NOMO-1 treated with dmso at 0.1 percent for 144 hours (cell line): ENCODE measurements at regions not wholly inside any gene's neighbourhood (a gene's known extent, or its start where the extent isn't known, plus 50 kb on each side); places are given as distances from the start of the nearest gene placed in this dataset.

Experiments used
- DNase-seq: peaks from one replicate; lab custom pipeline; 2025; ENCODE audit not compliant: unreplicated experiment; lab: John Stamatoyannopoulos, UW

DNA sequence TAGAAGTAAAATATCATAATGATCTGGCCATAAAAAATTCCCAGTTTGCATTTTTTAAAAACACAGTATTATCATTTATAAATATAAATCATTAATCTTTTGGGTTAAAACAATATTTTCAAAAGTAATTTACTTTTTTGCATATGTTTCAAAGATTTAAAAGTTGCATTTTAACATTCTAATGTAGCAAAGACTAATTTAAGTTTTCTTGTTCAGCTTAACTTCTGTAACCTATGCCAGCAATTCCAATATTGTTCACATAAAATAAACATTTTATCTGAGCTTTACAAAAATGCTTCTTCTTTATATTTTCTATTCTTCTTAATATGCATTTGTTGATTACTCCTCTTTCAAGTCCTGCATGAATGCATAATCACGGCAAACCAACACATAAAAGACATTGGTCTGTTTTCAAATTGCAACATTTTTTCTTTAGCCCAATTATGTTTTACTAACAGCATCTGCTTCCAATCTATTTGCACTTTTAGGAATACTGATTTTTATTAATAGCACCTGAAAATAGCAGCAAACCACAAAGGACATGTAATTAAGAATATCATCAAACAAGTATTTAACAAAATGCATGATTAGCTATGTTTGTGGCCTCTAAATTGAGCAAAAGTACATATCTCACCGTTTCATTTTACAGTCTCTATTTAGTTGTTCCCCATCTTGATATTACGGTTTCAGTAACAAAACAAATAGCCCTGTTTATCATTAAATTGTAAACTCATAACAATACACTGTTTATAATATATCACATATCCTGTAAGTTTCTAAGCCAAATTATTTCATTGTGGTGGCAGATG is 286.9 kb upstream of the NFE2L3 start:
- DNase-seq = no peak

GRCh38 chr7:25868509-25868908 is 283.5 kb upstream of the NFE2L3 start:
- no peak for DNase-seq

GRCh38 chr7:25870574-25870973 is 281.4 kb upstream of the NFE2L3 start:
- no peak for DNase-seq

GRCh38 chr7:25876092-25876491 is 275.9 kb upstream of the NFE2L3 start:
- DNase-seq = no peak

DNA sequence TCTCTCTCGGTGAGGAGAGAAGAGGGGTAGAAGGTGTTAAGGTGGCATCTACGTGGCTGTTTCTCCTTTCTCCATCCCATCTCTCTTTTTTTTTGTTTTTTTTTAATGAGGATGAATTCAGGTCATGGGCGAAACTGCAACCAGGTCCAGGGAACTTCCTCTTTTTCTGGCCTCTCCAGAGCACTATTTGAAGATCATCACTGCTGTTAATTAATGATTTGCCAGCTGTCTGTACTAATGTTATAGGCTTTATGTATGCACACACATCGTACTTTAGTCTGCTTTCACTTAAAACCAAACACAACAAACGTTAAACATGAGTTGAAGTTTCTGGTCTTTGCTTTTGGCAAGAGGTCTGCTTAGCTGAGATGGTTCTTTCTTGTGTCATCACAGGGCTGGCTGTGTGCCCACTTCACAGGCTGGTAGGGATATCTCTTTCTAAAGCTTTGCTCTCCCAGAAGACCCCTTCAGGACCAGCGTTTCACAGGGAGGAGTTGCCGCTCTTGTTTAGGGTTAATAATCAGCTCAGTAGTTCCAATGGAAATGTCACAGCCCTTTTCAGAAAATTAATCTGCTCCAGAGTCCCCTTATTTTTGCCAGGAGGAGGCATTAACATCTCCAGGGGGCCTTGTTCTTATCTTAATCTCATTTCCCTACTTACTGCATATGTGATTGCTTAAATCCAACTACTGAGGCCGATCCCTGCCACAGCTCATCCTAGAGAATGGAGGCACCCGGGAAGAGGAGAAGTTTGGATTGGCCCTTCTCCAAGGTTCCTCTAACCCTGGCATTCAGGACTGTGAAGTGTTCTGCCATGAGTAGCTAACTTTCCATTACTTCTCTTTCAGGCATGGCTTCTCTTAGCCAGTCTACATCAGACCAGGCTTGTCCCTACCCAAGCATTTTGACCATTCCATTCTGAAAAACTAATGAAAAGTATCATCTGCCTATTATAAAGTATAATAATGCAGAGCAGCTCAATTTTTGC is 273.9 kb upstream of the NFE2L3 start:
- peak; percentile 16 for DNase-seq

- DNase-seq = no peak
Observed at GRCh38 chr7:25879799-25880198, 272.2 kb upstream of the NFE2L3 start.

DNA sequence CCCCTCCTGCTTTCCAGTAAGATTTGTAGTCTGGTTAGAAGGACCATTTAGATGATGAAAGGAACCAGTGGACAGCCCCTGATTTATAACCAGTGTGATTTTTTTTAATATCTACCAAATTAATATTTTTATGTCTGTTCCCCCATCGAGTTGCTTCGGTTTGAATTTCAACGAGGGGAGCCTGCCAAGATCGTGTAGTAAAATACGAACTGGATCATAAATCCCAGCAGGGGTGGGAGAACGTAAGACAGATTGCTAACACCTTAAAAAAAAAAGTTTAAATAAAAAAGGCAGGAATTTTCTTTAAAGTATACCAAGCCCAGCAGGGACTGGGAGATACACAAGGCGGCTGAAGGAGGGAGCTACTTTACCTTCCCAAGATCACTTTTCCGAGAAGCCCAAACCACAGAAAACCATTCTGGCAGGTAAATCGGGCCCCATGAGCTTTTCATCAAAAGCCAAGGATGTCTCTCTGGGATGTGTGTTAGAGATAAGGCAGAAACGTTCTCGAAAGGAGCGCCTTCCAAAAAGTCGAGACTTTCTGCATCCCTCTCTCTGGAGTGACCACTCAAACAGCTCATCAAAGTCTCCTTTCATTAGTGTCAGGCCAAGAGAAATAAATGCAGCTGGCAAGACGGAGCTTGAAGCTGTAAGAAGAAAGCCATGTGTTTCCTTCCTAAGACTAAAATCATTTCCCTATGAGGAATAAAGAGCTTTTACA is 270.5 kb upstream of the NFE2L3 start:
- no peak for DNase-seq

GRCh38 chr7:25882151-25882773 is 269.7 kb upstream of the NFE2L3 start:
- DNase-seq = no peak

DNA sequence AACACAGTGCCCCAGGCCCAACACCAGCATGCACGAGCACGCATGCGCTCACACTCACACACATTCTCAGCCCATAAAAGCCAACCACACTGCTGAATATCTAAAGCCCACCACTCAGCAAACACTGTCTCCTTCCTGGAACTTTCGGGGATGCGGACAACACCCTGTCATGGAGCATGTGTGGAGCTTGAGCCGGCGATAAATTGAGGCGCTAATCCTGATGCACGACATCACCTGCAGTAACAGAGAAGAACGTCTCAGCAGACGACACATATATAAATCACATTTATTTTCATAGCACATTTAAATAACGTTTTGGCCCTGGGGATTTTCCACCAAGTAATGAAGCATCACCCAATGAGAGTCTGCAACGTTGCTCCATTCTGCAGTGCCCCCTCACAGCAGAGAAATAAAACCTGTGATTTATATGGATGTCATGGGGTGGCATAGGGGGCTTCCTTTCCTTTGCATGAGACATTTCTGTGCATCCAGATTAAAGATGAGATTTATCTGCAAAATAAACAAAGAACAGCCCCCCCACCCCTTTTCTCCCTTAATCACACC is 267.7 kb upstream of the NFE2L3 start:
- no peak for DNase-seq

DNA sequence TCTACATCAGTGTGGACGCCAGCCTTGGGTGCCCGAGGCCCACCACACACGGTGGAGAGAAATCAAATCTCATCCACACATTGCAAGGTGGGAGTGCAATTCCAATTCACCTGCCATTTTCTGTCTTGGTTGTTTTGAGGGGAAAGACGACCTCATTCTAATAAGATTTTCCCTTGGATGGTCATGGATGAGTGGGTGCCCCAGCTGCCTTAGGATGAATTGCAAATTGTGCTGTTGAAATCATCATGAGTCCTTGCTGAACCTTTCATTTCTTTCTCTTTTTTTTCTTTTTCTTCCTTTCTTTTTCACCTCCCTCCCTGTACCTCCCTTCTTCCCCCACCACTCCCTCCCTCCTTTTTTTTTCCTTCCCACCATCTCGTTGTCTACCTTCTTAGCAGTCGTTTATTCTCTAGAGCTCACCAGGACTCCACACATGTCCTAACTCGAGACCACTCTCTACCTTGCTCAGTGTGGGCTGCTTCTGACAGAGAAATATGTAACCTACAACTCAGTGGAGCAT is 266.9 kb upstream of the NFE2L3 start:
- no peak for DNase-seq

- DNase-seq = no peak
Observed at GRCh38 chr7:25886387-25887240, 265.4 kb upstream of the NFE2L3 start.

DNA sequence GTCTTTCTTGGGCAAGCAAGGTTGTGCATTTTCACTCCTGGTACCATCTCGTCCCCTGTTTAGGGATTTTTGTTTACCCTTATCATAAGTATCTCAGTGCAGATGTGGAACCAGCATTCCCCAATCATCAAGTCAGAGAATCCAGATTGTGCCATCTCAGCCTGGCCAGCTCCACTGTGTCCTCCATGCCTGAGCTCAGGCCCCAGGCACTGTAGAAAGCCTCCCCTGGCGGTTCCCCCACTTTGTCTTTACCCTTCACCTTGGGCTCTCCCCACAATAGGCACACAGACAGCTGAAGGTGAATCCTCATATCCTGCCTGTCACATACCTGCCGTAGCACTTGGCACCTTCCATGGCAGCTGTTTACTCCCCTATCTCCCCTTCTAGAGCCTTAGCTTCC is 264.7 kb upstream of the NFE2L3 start:
- no peak for DNase-seq

DNA sequence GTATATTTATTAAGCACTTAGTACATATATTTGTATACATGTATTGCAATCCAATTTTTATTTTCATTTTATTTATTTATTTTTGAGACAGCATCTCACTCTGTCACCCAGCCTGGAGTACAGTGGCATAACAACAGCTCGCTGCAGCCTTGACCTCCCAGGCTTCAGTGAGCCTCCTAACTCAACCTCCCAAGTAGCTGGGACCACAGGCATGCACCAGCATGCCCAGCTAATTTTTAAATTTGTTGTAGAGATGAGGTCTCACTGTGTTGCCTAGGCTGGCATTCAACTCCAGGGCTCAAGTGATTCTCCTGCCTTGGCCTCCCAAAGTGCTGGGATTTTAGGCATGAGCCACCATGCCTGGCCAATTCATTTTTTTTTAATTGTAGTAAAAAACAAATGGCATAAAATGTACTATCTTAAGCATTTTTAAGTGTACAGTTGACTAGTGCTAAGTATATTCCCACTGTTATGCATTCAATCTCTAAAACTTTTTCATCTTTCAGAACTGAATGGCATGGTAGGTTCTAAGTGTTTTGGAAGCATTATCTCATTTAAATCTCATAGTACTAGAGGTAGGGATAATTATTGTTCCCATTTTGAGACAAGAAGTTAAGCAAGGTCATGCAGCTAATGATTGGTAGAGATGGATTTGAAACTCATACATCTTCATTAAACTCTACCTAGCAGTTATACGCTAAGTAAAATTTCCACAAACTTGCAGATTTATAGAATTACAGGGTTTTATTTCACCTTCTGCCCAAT is 264.0 kb upstream of the NFE2L3 start:
- DNase-seq = no peak

DNA sequence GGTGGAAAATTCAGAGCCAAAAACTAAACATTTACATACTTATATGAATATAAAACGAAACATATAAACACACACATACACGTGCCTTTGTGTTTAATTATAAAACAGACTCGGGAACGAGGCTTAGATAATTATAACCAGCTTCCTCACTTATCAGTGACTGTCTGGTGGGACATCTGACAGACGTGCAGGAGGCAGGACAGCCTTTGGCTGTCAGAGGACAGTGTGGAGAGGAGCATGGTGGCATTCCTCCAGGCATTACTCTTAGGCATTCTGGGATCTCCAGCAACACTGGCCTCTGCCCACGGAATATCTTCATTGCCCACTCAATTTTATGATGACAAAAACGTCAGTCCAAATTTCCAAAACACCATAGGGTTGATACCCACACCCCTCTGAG is 262.2 kb upstream of the NFE2L3 start:
- no peak for DNase-seq

DNA sequence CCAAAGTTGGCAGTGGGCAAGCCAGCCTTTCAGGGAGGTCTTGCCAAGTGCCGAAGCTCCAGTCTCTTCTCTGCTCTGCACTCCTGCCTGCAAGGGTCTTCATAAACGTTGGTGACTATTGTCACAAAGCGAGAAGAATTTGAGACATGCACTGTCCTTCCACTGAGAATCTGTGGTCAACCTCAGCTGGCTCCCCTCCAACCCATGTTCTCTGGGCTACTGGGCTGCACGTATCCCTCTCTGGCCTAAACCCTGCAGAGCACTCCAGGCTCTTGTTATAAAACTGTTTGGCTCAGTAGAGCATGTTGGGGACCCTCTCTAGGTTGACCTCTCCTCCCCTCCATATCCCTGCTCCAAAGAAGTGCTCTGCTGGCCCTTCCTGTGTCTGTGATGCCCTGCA is 260.4 kb upstream of the NFE2L3 start:
- DNase-seq = no peak

DNA sequence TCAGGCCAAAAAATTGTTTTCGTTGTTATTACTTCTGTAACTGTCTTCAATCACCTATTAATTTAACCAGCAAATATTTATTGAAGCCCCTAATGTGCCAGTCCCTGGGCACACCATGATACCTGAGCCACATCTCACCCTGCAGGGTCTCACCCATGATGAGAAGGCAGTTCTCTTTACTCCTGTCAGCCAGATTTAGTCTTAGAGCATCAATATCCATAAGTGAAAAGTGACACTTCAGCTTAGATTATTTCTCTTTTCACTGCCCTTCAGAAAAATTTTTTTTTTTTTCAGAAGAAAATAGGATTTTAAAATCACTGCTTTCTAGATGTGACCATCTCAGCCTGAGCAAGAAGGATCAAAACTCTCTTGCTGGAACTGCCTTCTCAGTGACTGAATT is 258.6 kb upstream of the NFE2L3 start:
- DNase-seq = no peak

- DNase-seq = no peak
Observed at GRCh38 chr7:25894002-25894901, 257.7 kb upstream of the NFE2L3 start.
